ENCODE measurements at regions not wholly inside any gene's neighbourhood (a gene's known extent, or its start where the extent isn't known, plus 50 kb on each side); places are given as distances from the start of the nearest gene placed in this dataset.

GRCh38 chr6:9064156-9064555, 628.8 kb upstream of the SLC35B3 start:
- 5 to 45% (median 12%) methylated on average over 1 of the region's 1 CpG for WGBS, 3 donors
- H3K27me3 ChIP-seq (ENCODE audit: control insufficient read depth in 3 of 3, insufficient read depth in 3 of 3, low read length in 3 of 3) = no peaks in the 10 kb centered on the region
- H3K4me3 ChIP-seq (ENCODE audit: low read depth in 1 of 3, low read length in 3 of 3) = no peak overlapping the region
- H3K9me3 ChIP-seq (ENCODE audit: control insufficient read depth in 2 of 2, insufficient read depth in 1 of 2, low read depth in 1 of 2, low read length in 1 of 2) = no peaks in the 10 kb centered on the region
- H3K36me3 ChIP-seq (ENCODE audit: control insufficient read depth in 3 of 3, insufficient read depth in 2 of 3, low read depth in 1 of 3, low read length in 3 of 3) = no peaks in the 10 kb centered on the region
- FAIRE-seq (no peak), DNase-seq (no peak)
- no peaks in the 10 kb centered on the region for H3K4me1 ChIP-seq (ENCODE audit: control insufficient read depth in 3 of 3, insufficient read depth in 2 of 3, low read depth in 1 of 3, low read length in 2 of 3)
- H3K27ac ChIP-seq (ENCODE audit: low read depth in 1 of 3, low read length in 2 of 3) = no peak overlapping the region

- FAIRE-seq (no peak), DNase-seq (no peak)
- H3K36me3 ChIP-seq (ENCODE audit: control insufficient read depth in 3 of 3, insufficient read depth in 2 of 3, low read depth in 1 of 3, low read length in 3 of 3) = no peaks in the 10 kb centered on the region
- no peaks in the 10 kb centered on the region for H3K4me1 ChIP-seq (ENCODE audit: control insufficient read depth in 3 of 3, insufficient read depth in 2 of 3, low read depth in 1 of 3, low read length in 2 of 3)
- no peaks in the 10 kb centered on the region for H3K27me3 ChIP-seq (ENCODE audit: control insufficient read depth in 3 of 3, insufficient read depth in 3 of 3, low read length in 3 of 3)
- 62 to 78% (median 75%) methylated on average over 2 of the region's 2 CpGs for WGBS, 3 donors
- H3K4me3 ChIP-seq (ENCODE audit: low read depth in 1 of 3, low read length in 3 of 3) = no peak overlapping the region
- no peaks in the 10 kb centered on the region for H3K9me3 ChIP-seq (ENCODE audit: control insufficient read depth in 2 of 2, insufficient read depth in 1 of 2, low read depth in 1 of 2, low read length in 1 of 2)
- H3K27ac ChIP-seq (ENCODE audit: low read depth in 1 of 3, low read length in 2 of 3) = no peak overlapping the region
Measured at GRCh38 chr6:9062596-9062995, 627.3 kb upstream of the SLC35B3 start.

- DNase-seq = no peak
- no peaks in the 10 kb centered on the region for H3K9me3 ChIP-seq (ENCODE audit: control insufficient read depth in 2 of 2, insufficient read depth in 1 of 2, low read depth in 1 of 2, low read length in 1 of 2)
- H3K4me3 ChIP-seq (ENCODE audit: low read depth in 1 of 3, low read length in 3 of 3) = no peak overlapping the region
- WGBS, 3 donors = 57 to 70% (median 59%) methylated on average over 2 of the region's 2 CpGs
- H3K27ac ChIP-seq (ENCODE audit: low read depth in 1 of 3, low read length in 2 of 3) = no peak overlapping the region
- no peaks in the 10 kb centered on the region for H3K4me1 ChIP-seq (ENCODE audit: control insufficient read depth in 3 of 3, insufficient read depth in 2 of 3, low read depth in 1 of 3, low read length in 2 of 3)
- H3K27me3 ChIP-seq (ENCODE audit: control insufficient read depth in 3 of 3, insufficient read depth in 3 of 3, low read length in 3 of 3) = no peaks in the 10 kb centered on the region
- no peaks in the 10 kb centered on the region for H3K36me3 ChIP-seq (ENCODE audit: control insufficient read depth in 3 of 3, insufficient read depth in 2 of 3, low read depth in 1 of 3, low read length in 3 of 3)
- no peak for FAIRE-seq
Measured at GRCh38 chr6:9057937-9058336, 622.6 kb upstream of the SLC35B3 start.

GRCh38 chr6:9056556-9056955, 621.2 kb upstream of the SLC35B3 start:
- WGBS, 3 donors = 41 to 76% (median 70%) methylated on average over 2 of the region's 2 CpGs
- Histone ChIP-seq H3K27me3 (ENCODE audit: control insufficient read depth in 3 of 3, insufficient read depth in 3 of 3, low read length in 3 of 3) (no peaks in the 10 kb centered on the region), H3K36me3 (ENCODE audit: control insufficient read depth in 3 of 3, insufficient read depth in 2 of 3, low read depth in 1 of 3, low read length in 3 of 3) (no peaks in the 10 kb centered on the region), H3K27ac (ENCODE audit: low read depth in 1 of 3, low read length in 2 of 3) (no peak overlapping the region), H3K4me1 (ENCODE audit: control insufficient read depth in 3 of 3, insufficient read depth in 2 of 3, low read depth in 1 of 3, low read length in 2 of 3) (no peaks in the 10 kb centered on the region), H3K9me3 (ENCODE audit: control insufficient read depth in 2 of 2, insufficient read depth in 1 of 2, low read depth in 1 of 2, low read length in 1 of 2) (no peaks in the 10 kb centered on the region), H3K4me3 (ENCODE audit: low read depth in 1 of 3, low read length in 3 of 3) (no peak overlapping the region)
- DNase-seq (no peak), FAIRE-seq (no peak)

- Histone ChIP-seq H3K4me1 (ENCODE audit: control insufficient read depth in 3 of 3, insufficient read depth in 2 of 3, low read depth in 1 of 3, low read length in 2 of 3) (no peaks in the 10 kb centered on the region), H3K36me3 (ENCODE audit: control insufficient read depth in 3 of 3, insufficient read depth in 2 of 3, low read depth in 1 of 3, low read length in 3 of 3) (no peaks in the 10 kb centered on the region), H3K4me3 (ENCODE audit: low read depth in 1 of 3, low read length in 3 of 3) (no peak overlapping the region), H3K27ac (ENCODE audit: low read depth in 1 of 3, low read length in 2 of 3) (no peak overlapping the region), H3K27me3 (ENCODE audit: control insufficient read depth in 3 of 3, insufficient read depth in 3 of 3, low read length in 3 of 3) (no peaks in the 10 kb centered on the region), H3K9me3 (ENCODE audit: control insufficient read depth in 2 of 2, insufficient read depth in 1 of 2, low read depth in 1 of 2, low read length in 1 of 2) (peaks cover 0 to 14% of the 10 kb centered on the region in 2 donors)
- no peak for FAIRE-seq
- DNase-seq = no peak
- WGBS, 3 donors = 73 to 92% (median 87%) methylated on average over 3 of the region's 3 CpGs
Measured at GRCh38 chr6:9044426-9044825, 609.1 kb upstream of the SLC35B3 start.

GRCh38 chr6:9040718-9041117, 605.4 kb upstream of the SLC35B3 start:
- no peaks in the 10 kb centered on the region for H3K36me3 ChIP-seq (ENCODE audit: control insufficient read depth in 3 of 3, insufficient read depth in 2 of 3, low read depth in 1 of 3, low read length in 3 of 3)
- WGBS, 3 donors = 97 to 99% (median 98%) methylated on average over 29 to 36 of the region's 36 CpGs

GRCh38 chr6:9039258-9039657, 603.9 kb upstream of the SLC35B3 start:
- FAIRE-seq (no peak), DNase-seq (no peak)
- no peaks in the 10 kb centered on the region for H3K36me3 ChIP-seq (ENCODE audit: control insufficient read depth in 3 of 3, insufficient read depth in 2 of 3, low read depth in 1 of 3, low read length in 3 of 3)
- H3K9me3 ChIP-seq (ENCODE audit: control insufficient read depth in 2 of 2, insufficient read depth in 1 of 2, low read depth in 1 of 2, low read length in 1 of 2) = peaks cover 0 to 18% of the 10 kb centered on the region in 2 donors
- H3K4me1 ChIP-seq (ENCODE audit: control insufficient read depth in 3 of 3, insufficient read depth in 2 of 3, low read depth in 1 of 3, low read length in 2 of 3) = no peaks in the 10 kb centered on the region
- H3K4me3 ChIP-seq (ENCODE audit: low read depth in 1 of 3, low read length in 3 of 3) = no peak overlapping the region
- WGBS, 3 donors = 91 to 95% (median 92%) methylated on average over 6 of the region's 6 CpGs
- H3K27me3 ChIP-seq (ENCODE audit: control insufficient read depth in 3 of 3, insufficient read depth in 3 of 3, low read length in 3 of 3) = no peaks in the 10 kb centered on the region
- H3K27ac ChIP-seq (ENCODE audit: low read depth in 1 of 3, low read length in 2 of 3) = no peak overlapping the region

More at GRCh38 chr6:9040718-9041117, 605.4 kb upstream of the SLC35B3 start:
- FAIRE-seq (no peak), DNase-seq (no peak)
- Histone ChIP-seq H3K4me3 (ENCODE audit: low read depth in 1 of 3, low read length in 3 of 3) (no peak overlapping the region), H3K4me1 (ENCODE audit: control insufficient read depth in 3 of 3, insufficient read depth in 2 of 3, low read depth in 1 of 3, low read length in 2 of 3) (no peaks in the 10 kb centered on the region), H3K27me3 (ENCODE audit: control insufficient read depth in 3 of 3, insufficient read depth in 3 of 3, low read length in 3 of 3) (no peaks in the 10 kb centered on the region), H3K9me3 (ENCODE audit: control insufficient read depth in 2 of 2, insufficient read depth in 1 of 2, low read depth in 1 of 2, low read length in 1 of 2) (peaks cover 0 to 18% of the 10 kb centered on the region in 2 donors), H3K27ac (ENCODE audit: low read depth in 1 of 3, low read length in 2 of 3) (no peak overlapping the region)

- no peak overlapping the region for H3K27ac ChIP-seq (ENCODE audit: low read depth in 1 of 3, low read length in 2 of 3)
- H3K27me3 ChIP-seq (ENCODE audit: control insufficient read depth in 3 of 3, insufficient read depth in 3 of 3, low read length in 3 of 3) = no peaks in the 10 kb centered on the region
- FAIRE-seq (no peak), DNase-seq (no peak)
- no peaks in the 10 kb centered on the region for H3K4me1 ChIP-seq (ENCODE audit: control insufficient read depth in 3 of 3, insufficient read depth in 2 of 3, low read depth in 1 of 3, low read length in 2 of 3)
- no peaks in the 10 kb centered on the region for H3K9me3 ChIP-seq (ENCODE audit: control insufficient read depth in 2 of 2, insufficient read depth in 1 of 2, low read depth in 1 of 2, low read length in 1 of 2)
- no peaks in the 10 kb centered on the region for H3K36me3 ChIP-seq (ENCODE audit: control insufficient read depth in 3 of 3, insufficient read depth in 2 of 3, low read depth in 1 of 3, low read length in 3 of 3)
- 77 to 87% (median 79%) methylated on average over 1 of the region's 1 CpG for WGBS, 3 donors
- H3K4me3 ChIP-seq (ENCODE audit: low read depth in 1 of 3, low read length in 3 of 3) = no peak overlapping the region
Measured at GRCh38 chr6:9028086-9028485, 592.7 kb upstream of the SLC35B3 start.

GRCh38 chr6:9025796-9026394, 590.5 kb upstream of the SLC35B3 start:
- Histone ChIP-seq H3K4me3 (ENCODE audit: low read depth in 1 of 3, low read length in 3 of 3) (no peak overlapping the region), H3K27ac (ENCODE audit: low read depth in 1 of 3, low read length in 2 of 3) (no peak overlapping the region), H3K9me3 (ENCODE audit: control insufficient read depth in 2 of 2, insufficient read depth in 1 of 2, low read depth in 1 of 2, low read length in 1 of 2) (no peaks in the 10 kb centered on the region), H3K36me3 (ENCODE audit: control insufficient read depth in 3 of 3, insufficient read depth in 2 of 3, low read depth in 1 of 3, low read length in 3 of 3) (no peaks in the 10 kb centered on the region), H3K4me1 (ENCODE audit: control insufficient read depth in 3 of 3, insufficient read depth in 2 of 3, low read depth in 1 of 3, low read length in 2 of 3) (no peaks in the 10 kb centered on the region), H3K27me3 (ENCODE audit: control insufficient read depth in 3 of 3, insufficient read depth in 3 of 3, low read length in 3 of 3) (no peaks in the 10 kb centered on the region)
- WGBS, 3 donors = 82 to 86% (median 83%) methylated on average over 4 of the region's 4 CpGs
- FAIRE-seq = no peak
- no peak for DNase-seq

All from small intestine (tissue), 7 donors.